ENCODE measurements at regions not wholly inside any gene's neighbourhood (a gene's known extent, or its start where the extent isn't known, plus 50 kb on each side); places are given as distances from the start of the nearest gene placed in this dataset.
"Not testable (repeated sequence)": the region's sequence is repeated elsewhere in the genome, so short reads cannot be mapped to it uniquely, and the experiment has no call there.

- DNase-seq (ENCODE audit: low read depth) = no peak
- no peak for TF ChIP-seq CTCF (conservative IDR thresholded peaks at IDR 0.05; ENCODE audit: low read depth, low read length)
- no peak overlapping the region for H3K4me3 ChIP-seq (ENCODE audit: low read depth, low read length)
Observed at GRCh38 chr4:160414496-160414895, 1311.6 kb downstream of the RAPGEF2 start.

- no peak for DNase-seq (ENCODE audit: low read depth)
- H3K4me3 ChIP-seq (ENCODE audit: low read depth, low read length) = no peak overlapping the region
- TF ChIP-seq CTCF (conservative IDR thresholded peaks at IDR 0.05; ENCODE audit: low read depth, low read length) = no peak
Observed at GRCh38 chr4:160423879-160424451, 1321.1 kb downstream of the RAPGEF2 start.

GRCh38 chr4:160426233-160426632 lies 1323.4 kb downstream of the RAPGEF2 start:
- no peak for TF ChIP-seq CTCF (conservative IDR thresholded peaks at IDR 0.05; ENCODE audit: low read depth, low read length)
- H3K4me3 ChIP-seq (ENCODE audit: low read depth, low read length) = no peak overlapping the region
- no peak for DNase-seq (ENCODE audit: low read depth)

GRCh38 chr4:160450876-160451275 lies 1348.0 kb downstream of the RAPGEF2 start:
- TF ChIP-seq CTCF (conservative IDR thresholded peaks at IDR 0.05; ENCODE audit: low read depth, low read length) = no peak
- no peak for DNase-seq (ENCODE audit: low read depth)
- H3K4me3 ChIP-seq (ENCODE audit: low read depth, low read length) = no peak overlapping the region

GRCh38 chr4:160481696-160482690 lies 1379.1 kb downstream of the RAPGEF2 start:
- not testable (repeated sequence) for DNase-seq (ENCODE audit: low read depth); H3K4me3 ChIP-seq (ENCODE audit: low read depth, low read length)

- no peak overlapping the region for H3K4me3 ChIP-seq (ENCODE audit: low read depth, low read length)
- no peak for TF ChIP-seq CTCF (conservative IDR thresholded peaks at IDR 0.05; ENCODE audit: low read depth, low read length)
- no peak for DNase-seq (ENCODE audit: low read depth)
Observed at GRCh38 chr4:160485071-160485687, 1382.3 kb downstream of the RAPGEF2 start.

GRCh38 chr4:160492181-160492580 lies 1389.3 kb downstream of the RAPGEF2 start:
- DNase-seq (ENCODE audit: low read depth) = no peak
- no peak for TF ChIP-seq CTCF (conservative IDR thresholded peaks at IDR 0.05; ENCODE audit: low read depth, low read length)
- H3K4me3 ChIP-seq (ENCODE audit: low read depth, low read length) = no peak overlapping the region

All from epithelial cell of proximal tubule (primary cell).